Activated CD8-positive, alpha-beta T cell treated with anti-CD3 and anti-CD28 coated beads for 36 hours (primary cell): ENCODE measurements at regions not wholly inside any gene's neighbourhood (a gene's known extent, or its start where the extent isn't known, plus 50 kb on each side); places are given as distances from the start of the nearest gene placed in this dataset.
A peak's percentile ranks its signal among the peaks of the same experiment; 100 is the strongest.

Experiments
- ATAC-seq: fragments of 200-7000 bp; cut with Tn5 transposase; one replicate; pipeline ENCODE4 v1.10.0; 2021; ENCODE audit warnings: mild to moderate bottlenecking, moderate library complexity
- CTCF ChIA-PET: fragments of 350-600 bp; sonication (Branson Sonifier 250); formaldehyde crosslinking; loops from one replicate; lab custom pipeline; 2021; ENCODE audit warnings: antibody characterized with exemption; lab: Charles Lee
- POLR2A ChIA-PET: fragments of 350-600 bp; sonication (Branson Sonifier 250); formaldehyde crosslinking; loops from one replicate; lab custom pipeline; 2021; ENCODE audit warnings: antibody characterized with exemption; lab: Charles Lee
- DNase-seq: peaks from one replicate; pipeline ENCODE4 v3.0.0-alpha.2; 2020
- H3K27ac Mint-ChIP-seq: one replicate; pipeline ENCODE4 v1.8.0; 2021; ENCODE audit warnings: mild to moderate bottlenecking, mixed read lengths
- H3K27me3 Mint-ChIP-seq: one replicate; pipeline ENCODE4 v1.8.0; 2021; ENCODE audit warnings: mixed read lengths
- H3K36me3 Mint-ChIP-seq: one replicate; pipeline ENCODE4 v1.8.0; 2021; ENCODE audit warnings: low read depth, mixed read lengths
- H3K4me1 Mint-ChIP-seq: one replicate; pipeline ENCODE4 v1.8.0; 2021; ENCODE audit warnings: low read depth, mixed read lengths
- H3K4me3 Mint-ChIP-seq: one replicate; pipeline ENCODE4 v1.8.0; 2021; ENCODE audit warnings: mild to moderate bottlenecking, moderate library complexity, mixed read lengths
- H3K9me3 Mint-ChIP-seq: one replicate; pipeline ENCODE4 v1.8.0; 2021; ENCODE audit warnings: mixed read lengths
- CTCF ChIP-seq: fragments of 200-600 bp; IDR thresholded peaks from one replicate; pipeline ENCODE4 v1.8.0; 2022; ENCODE audit warnings: antibody characterized with exemption, mild to moderate bottlenecking
- intact Hi-C: fragments of 100-400 bp; cut with micrococcal nuclease; formaldehyde crosslinking; loops from one replicate; pipeline ENCODE4 v1.10.0; 2022

GRCh38 chr20:24341781-24342180, 127.6 kb upstream of the SYNDIG1 start:
- POLR2A ChIA-PET = no interaction called here
- no peak overlapping the region for H3K27ac Mint-ChIP-seq
- ATAC-seq (no peak), DNase-seq (no peak)
- H3K4me3 Mint-ChIP-seq = no peak overlapping the region
- H3K36me3 Mint-ChIP-seq = no peaks in the 10 kb centered on the region
- H3K9me3 Mint-ChIP-seq = no peaks in the 10 kb centered on the region
- H3K4me1 Mint-ChIP-seq = peaks cover 5% of the 10 kb centered on the region
- no peak for TF ChIP-seq CTCF
- no peaks in the 10 kb centered on the region for H3K27me3 Mint-ChIP-seq
- CTCF ChIA-PET = no interaction called here
- intact Hi-C loops = no loop called here

- no peaks in the 10 kb centered on the region for H3K9me3 Mint-ChIP-seq
- no peak for ATAC-seq
- H3K4me3 Mint-ChIP-seq = no peak overlapping the region
- no peaks in the 10 kb centered on the region for H3K27me3 Mint-ChIP-seq
- ChIA-PET POLR2A (no interaction called here), CTCF (no interaction called here)
- H3K27ac Mint-ChIP-seq = no peak overlapping the region
- intact Hi-C loops = no loop called here
- no peak for TF ChIP-seq CTCF
- no peak for DNase-seq
- no peaks in the 10 kb centered on the region for H3K36me3 Mint-ChIP-seq
- peaks cover 5% of the 10 kb centered on the region for H3K4me1 Mint-ChIP-seq
Measured at GRCh38 chr20:24340933-24341332, 128.5 kb upstream of the SYNDIG1 start.

GRCh38 chr20:24339210-24339641, 130.2 kb upstream of the SYNDIG1 start:
- ChIA-PET CTCF (no interaction called here), POLR2A (no interaction called here)
- no peak for ATAC-seq
- H3K36me3 Mint-ChIP-seq = no peaks in the 10 kb centered on the region
- DNase-seq = no peak
- no peak overlapping the region for H3K27ac Mint-ChIP-seq
- peaks cover 7% of the 10 kb centered on the region for H3K4me1 Mint-ChIP-seq
- intact Hi-C loops = no loop called here
- H3K27me3 Mint-ChIP-seq = no peaks in the 10 kb centered on the region
- H3K9me3 Mint-ChIP-seq = no peaks in the 10 kb centered on the region
- no peak overlapping the region for H3K4me3 Mint-ChIP-seq
- TF ChIP-seq CTCF = no peak

GRCh38 chr20:24337551-24337950, 131.9 kb upstream of the SYNDIG1 start:
- POLR2A ChIA-PET = no interaction called here
- ATAC-seq = no peak
- CTCF ChIA-PET = no interaction called here
- H3K4me3 Mint-ChIP-seq = no peak overlapping the region
- H3K36me3 Mint-ChIP-seq = no peaks in the 10 kb centered on the region
- no peaks in the 10 kb centered on the region for H3K9me3 Mint-ChIP-seq
- H3K27me3 Mint-ChIP-seq = no peaks in the 10 kb centered on the region
- DNase-seq = no peak
- TF ChIP-seq CTCF = no peak
- no peak overlapping the region for H3K27ac Mint-ChIP-seq
- intact Hi-C loops = no loop called here
- H3K4me1 Mint-ChIP-seq = peaks cover 12% of the 10 kb centered on the region

GRCh38 chr20:24337069-24337468, 132.4 kb upstream of the SYNDIG1 start:
- no peak for DNase-seq
- TF ChIP-seq CTCF = no peak
- ChIA-PET POLR2A (no interaction called here), CTCF (no interaction called here)
- no peaks in the 10 kb centered on the region for H3K27me3 Mint-ChIP-seq
- no peak overlapping the region for H3K4me3 Mint-ChIP-seq
- peak; percentile 37 for ATAC-seq
- peaks cover 12% of the 10 kb centered on the region for H3K4me1 Mint-ChIP-seq
- H3K27ac Mint-ChIP-seq = no peak overlapping the region
- H3K9me3 Mint-ChIP-seq = no peaks in the 10 kb centered on the region
- intact Hi-C loops = no loop called here
- H3K36me3 Mint-ChIP-seq = no peaks in the 10 kb centered on the region
